Cardiac muscle cell (in vitro differentiated cells and primary cell): ENCODE measurements at regions not wholly inside any gene's neighbourhood (a gene's known extent, or its start where the extent isn't known, plus 50 kb on each side); places are given as distances from the start of the nearest gene placed in this dataset.

Experiments used
- DNase-seq, 2 donors: peaks; one replicate each; pipeline versions ENCODE4 v3.0.0 to v3.0.0-alpha.2; 2010 to 2017; ENCODE audit warnings: low read depth in 1 of 2, low spot score in 1 of 2
- H3K27ac ChIP-seq: fragments of 200-600 bp; sonication (generic); 2 replicates; pipeline ENCODE4 v1.5.1; 2016
- H3K27me3 ChIP-seq: fragments of 200-600 bp; sonication (generic); 2 replicates; pipeline ENCODE4 v1.6.0; 2016; ENCODE audit warnings: control low read depth
- H3K36me3 ChIP-seq: fragments of 200-600 bp; sonication (generic); 2 replicates; pipeline ENCODE4 v1.5.1; 2016; ENCODE audit warnings: control low read depth
- H3K4me1 ChIP-seq: fragments of 200-600 bp; sonication (generic); 2 replicates; pipeline ENCODE4 v1.8.1; 2017; ENCODE audit warnings: low read depth, mild to moderate bottlenecking, mixed run types
- H3K4me3 ChIP-seq: fragments of 200-600 bp; sonication (generic); 2 replicates; pipeline ENCODE4 v1.5.1; 2016; ENCODE audit warnings: mild to moderate bottlenecking
- H3K9me3 ChIP-seq: fragments of 200-600 bp; sonication (generic); 2 replicates; pipeline ENCODE4 v1.5.1; 2017; ENCODE audit warnings: low read depth, mild to moderate bottlenecking, control low read depth
- CTCF ChIP-seq: IDR thresholded peaks from 2 replicates; pipeline ENCODE4 v1.5.1; 2012; ENCODE audit warnings: low read depth, mild to moderate bottlenecking, low read length

- Histone ChIP-seq H3K36me3 (no peaks in the 10 kb centered on the region), H3K9me3 (no peaks in the 10 kb centered on the region), H3K27me3 (no peaks in the 10 kb centered on the region), H3K4me3 (no peak overlapping the region), H3K4me1 (no peaks in the 10 kb centered on the region), H3K27ac (no peak overlapping the region)
- no peak for DNase-seq
- TF ChIP-seq CTCF = no peak
Measured at GRCh38 chr5:88376728-88377127, 108.1 kb upstream of the TMEM161B start.

GRCh38 chr5:88374391-88374790, 105.7 kb upstream of the TMEM161B start:
- Histone ChIP-seq H3K4me3 (no peak overlapping the region), H3K27me3 (no peaks in the 10 kb centered on the region), H3K36me3 (no peaks in the 10 kb centered on the region), H3K4me1 (no peaks in the 10 kb centered on the region), H3K27ac (no peak overlapping the region), H3K9me3 (no peaks in the 10 kb centered on the region)
- no peak for DNase-seq
- TF ChIP-seq CTCF = no peak

- no peaks in the 10 kb centered on the region for H3K4me1 ChIP-seq
- no peak for DNase-seq
- H3K27ac ChIP-seq = no peak overlapping the region
- no peaks in the 10 kb centered on the region for H3K9me3 ChIP-seq
- no peak overlapping the region for H3K4me3 ChIP-seq
- no peaks in the 10 kb centered on the region for H3K36me3 ChIP-seq
- no peaks in the 10 kb centered on the region for H3K27me3 ChIP-seq
- TF ChIP-seq CTCF = no peak
Measured at GRCh38 chr5:88370824-88371223, 102.2 kb upstream of the TMEM161B start.

GRCh38 chr5:88368201-88368600, 99.6 kb upstream of the TMEM161B start:
- no peak for TF ChIP-seq CTCF
- Histone ChIP-seq H3K4me3 (no peak overlapping the region), H3K9me3 (no peaks in the 10 kb centered on the region), H3K27ac (no peak overlapping the region), H3K36me3 (no peaks in the 10 kb centered on the region), H3K27me3 (no peaks in the 10 kb centered on the region), H3K4me1 (no peaks in the 10 kb centered on the region)
- no peak for DNase-seq

GRCh38 chr5:88364991-88365390, 96.3 kb upstream of the TMEM161B start:
- TF ChIP-seq CTCF = no peak
- no peak overlapping the region for H3K4me3 ChIP-seq
- no peak overlapping the region for H3K27ac ChIP-seq
- no peaks in the 10 kb centered on the region for H3K36me3 ChIP-seq
- no peaks in the 10 kb centered on the region for H3K9me3 ChIP-seq
- H3K27me3 ChIP-seq = no peaks in the 10 kb centered on the region
- no peaks in the 10 kb centered on the region for H3K4me1 ChIP-seq
- DNase-seq = no peak

- TF ChIP-seq CTCF = no peak
- no peak for DNase-seq
- H3K9me3 ChIP-seq = no peaks in the 10 kb centered on the region
Measured at GRCh38 chr5:88355490-88356050, 86.9 kb upstream of the TMEM161B start.

More at GRCh38 chr5:88355490-88356050, 86.9 kb upstream of the TMEM161B start:
- no peak overlapping the region for H3K27ac ChIP-seq
- H3K4me3 ChIP-seq = no peak overlapping the region
- H3K4me1 ChIP-seq = no peaks in the 10 kb centered on the region
- no peaks in the 10 kb centered on the region for H3K36me3 ChIP-seq
- H3K27me3 ChIP-seq = no peaks in the 10 kb centered on the region
